Hematopoietic multipotent progenitor cell (in vitro differentiated cells): ENCODE measurements at regions not wholly inside any gene's neighbourhood (a gene's known extent, or its start where the extent isn't known, plus 50 kb on each side); places are given as distances from the start of the nearest gene placed in this dataset.
A peak's percentile ranks its signal among the peaks of the same experiment; 100 is the strongest.
"Not testable (repeated sequence)": the region's sequence is repeated elsewhere in the genome, so short reads cannot be mapped to it uniquely, and the experiment has no call there.

Experiments
- DNase-seq, 3 donors: peaks; one replicate each; pipeline ENCODE4 v3.0.0-alpha.2; 2011 to 2015; ENCODE audit warnings: low read depth in 2 of 3, low spot score in 2 of 3

DNA sequence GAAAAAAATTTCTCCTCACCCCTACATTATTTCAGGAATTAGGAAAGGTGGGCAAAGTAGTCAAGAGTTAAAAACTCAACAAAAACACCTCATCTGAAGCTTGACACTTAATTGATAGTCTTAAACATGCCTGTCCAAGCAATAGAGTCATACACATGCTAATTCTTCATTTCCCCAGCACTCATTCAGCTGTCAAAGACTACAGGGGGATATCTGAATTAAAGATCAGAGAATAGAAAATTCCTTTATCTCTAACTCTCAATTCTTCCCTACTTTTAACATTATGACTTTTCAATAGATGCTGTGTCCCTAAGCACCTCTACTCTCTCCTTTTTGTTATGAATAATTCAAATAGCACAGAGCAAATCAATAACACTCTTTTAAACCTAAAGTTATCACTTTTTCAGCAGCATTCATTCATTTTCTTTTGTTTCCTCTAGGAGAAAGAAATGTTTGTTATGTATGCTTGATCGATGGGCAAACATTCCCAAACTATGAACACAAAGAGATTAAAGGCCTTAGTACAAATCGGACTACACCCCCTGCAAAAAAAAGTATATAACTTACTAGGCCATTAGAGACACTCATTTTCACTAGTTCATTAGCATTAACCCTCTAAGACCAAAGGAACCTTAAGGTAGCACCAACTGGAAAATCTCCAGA, 94.9 kb upstream of the SPTLC3 start:
- DNase-seq: no peak

DNA sequence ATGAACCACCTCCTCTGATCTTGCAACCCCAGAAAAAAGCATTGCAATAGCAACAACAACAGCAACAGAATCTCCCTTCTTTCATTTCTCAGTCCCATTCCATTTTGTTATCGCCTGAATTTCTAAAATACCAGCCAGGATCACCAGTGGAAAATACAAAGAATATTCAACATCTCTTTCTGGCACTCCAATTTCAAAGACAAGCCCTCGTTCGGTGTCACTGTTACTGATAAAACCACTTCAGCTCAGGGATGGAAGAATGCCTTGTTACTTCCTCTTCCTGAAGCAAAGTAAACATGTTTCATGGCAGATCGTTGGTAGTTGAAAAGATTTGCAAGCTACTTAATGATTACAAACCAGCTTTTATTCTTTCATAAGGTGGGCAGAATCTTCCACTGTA, 94.0 kb upstream of the SPTLC3 start:
- DNase-seq: no peak

- no peak for DNase-seq
Measured at GRCh38 chr20:12916699-12917098, 92.1 kb upstream of the SPTLC3 start.

DNA sequence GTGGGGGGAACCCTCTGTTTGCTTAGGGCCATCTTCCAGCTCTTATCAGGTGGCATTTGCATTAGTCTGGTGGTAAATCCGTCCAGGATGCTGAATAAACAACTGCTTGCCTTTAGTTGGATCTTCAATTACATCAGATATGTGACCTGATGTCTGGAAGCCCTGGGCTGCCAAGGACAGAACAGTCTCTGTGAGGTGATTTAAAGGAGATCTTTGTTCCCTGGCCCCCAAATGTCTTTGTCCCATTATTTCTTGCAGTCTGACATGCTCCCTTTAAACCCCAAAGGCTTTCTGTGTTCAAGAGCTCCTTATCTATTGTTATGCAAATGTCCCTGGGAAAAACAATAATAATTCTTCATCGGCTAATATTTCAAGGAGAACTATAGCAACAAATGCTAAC, 84.6 kb upstream of the SPTLC3 start:
- DNase-seq: no peak

GRCh38 chr20:12925210-12925755, 83.5 kb upstream of the SPTLC3 start:
- peak in 2 of 3 donors; percentile 72 to 86 for DNase-seq

DNA sequence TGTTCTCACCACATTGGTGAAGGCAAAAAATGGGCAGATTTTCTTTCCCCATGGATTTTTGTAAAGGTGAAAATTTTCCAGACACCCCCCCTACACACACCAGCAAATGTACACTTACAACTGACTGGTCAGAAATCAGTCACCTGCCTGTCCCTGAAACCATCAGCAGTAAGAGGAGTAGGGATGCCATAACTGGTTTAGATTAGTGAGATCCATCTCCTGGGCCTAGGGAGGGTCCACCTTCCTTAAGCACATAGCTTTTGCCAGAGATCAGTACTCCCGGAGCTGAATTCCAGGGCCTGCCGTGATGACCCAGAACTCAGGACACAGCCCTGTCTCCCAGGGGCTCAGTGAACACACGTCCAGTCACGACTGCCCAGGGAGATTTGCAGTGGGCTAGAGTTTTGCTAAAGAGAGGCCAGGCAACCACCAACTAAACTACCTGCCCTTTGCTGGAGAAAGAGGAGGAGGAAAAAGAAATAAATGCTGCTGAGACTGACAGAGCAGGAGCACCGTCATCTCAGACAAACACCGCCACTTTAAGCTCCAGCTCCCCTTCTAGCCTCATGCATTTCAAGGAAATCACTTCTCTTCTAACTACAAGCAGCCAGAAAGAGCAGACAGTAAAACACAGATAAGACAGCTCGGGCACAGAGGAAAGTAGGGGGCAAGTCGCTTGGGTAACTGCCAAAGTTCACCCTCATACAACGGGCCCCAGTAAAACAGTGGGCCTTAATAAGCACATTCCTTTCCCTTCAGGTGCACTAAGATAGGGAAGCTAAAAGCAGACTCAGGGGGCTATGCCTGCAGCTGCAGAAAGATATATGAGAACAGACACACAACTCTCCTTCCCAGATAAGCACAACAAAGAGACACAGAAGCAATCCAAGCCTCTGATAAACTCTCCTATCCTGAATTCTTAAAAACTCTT, 82.6 kb upstream of the SPTLC3 start:
- no peak for DNase-seq

DNA sequence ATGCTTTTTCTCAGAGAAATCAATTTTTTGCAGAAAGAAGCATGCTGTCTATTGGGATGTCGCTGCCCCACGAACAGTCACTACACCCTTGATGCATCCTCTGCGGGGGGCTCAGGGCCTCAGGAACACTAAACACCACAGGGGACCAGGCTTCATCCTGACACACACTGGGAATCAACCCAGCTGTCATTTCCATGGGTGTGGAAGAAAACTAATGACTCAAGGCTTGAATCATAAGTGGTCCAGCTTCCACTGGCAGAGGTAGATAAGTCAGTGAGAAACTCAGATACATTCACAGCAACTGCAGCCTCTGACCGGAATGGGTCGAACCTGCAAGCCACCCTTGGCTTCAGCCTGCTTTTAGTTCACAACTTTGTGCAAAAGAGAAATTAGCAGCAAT, 81.3 kb upstream of the SPTLC3 start:
- DNase-seq: no peak

GRCh38 chr20:12928358-12928754, 80.4 kb upstream of the SPTLC3 start:
- DNase-seq: no peak

GRCh38 chr20:12928755-12929401, 79.9 kb upstream of the SPTLC3 start:
- DNase-seq: peak in 2 of 3 donors; percentile 36 to 48

- DNase-seq: no peak
Measured at GRCh38 chr20:12936020-12936419, 72.8 kb upstream of the SPTLC3 start.

DNA sequence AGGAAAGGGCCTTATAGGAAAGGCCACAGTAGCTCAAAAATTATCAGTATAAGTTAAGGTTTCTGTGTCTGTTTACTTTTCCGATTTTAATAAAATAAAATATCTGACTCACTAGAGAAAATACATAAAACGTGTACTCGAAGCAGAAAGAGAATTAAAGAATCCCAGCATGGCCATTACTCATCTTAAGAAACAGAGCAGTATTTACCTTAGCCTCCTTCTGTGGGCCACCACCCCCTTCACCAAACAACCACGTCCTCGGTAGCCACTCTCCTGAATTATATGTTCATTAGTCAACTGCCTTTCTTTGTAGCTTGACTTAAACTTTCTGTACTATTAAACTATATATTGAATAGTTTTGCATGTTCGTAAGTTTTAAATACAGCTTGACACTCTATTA, 72.2 kb upstream of the SPTLC3 start:
- DNase-seq: no peak

- DNase-seq: no peak
Measured at GRCh38 chr20:12941025-12941424, 67.7 kb upstream of the SPTLC3 start.

GRCh38 chr20:12942123-12942522, 66.6 kb upstream of the SPTLC3 start:
- DNase-seq: no peak

DNA sequence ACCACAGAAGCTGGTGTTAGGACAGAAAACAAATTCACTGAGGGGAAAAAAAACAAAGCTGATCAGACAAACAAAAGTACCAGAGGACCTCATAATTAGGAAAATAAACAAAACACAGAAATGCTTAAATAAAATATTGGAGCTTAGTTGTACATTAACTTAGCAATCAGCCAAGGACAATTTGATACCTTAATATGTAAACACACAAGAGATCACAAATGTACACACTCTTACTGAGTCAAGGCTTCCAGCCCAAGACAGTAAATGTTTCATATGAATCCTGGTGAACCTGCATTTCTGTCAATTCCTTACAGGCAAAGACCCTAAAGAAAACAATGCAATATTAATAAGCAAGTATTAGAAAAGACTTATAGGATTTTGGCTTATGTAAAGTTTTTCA, 62.0 kb upstream of the SPTLC3 start:
- DNase-seq: no peak

DNA sequence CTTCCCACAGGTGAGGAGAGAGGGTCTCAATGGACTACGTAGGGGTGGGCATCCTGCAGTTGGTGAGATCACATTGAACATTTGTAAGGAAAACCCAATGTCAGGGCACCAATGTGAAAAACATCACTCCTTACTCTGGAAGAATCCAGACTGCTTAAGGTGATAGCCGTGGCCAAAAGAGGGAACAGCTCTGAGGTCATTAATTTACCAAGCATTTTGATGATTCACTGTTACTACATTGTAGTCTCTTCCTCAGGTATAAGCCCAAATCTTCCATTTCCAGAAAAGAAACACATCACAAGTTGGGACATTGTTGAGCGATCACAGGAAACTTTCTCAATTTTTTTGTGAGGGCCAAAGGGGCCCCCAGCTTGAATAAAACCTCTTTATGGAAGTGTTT, 61.1 kb upstream of the SPTLC3 start:
- DNase-seq: no peak

- no peak for DNase-seq
Measured at GRCh38 chr20:12949429-12949980, 59.3 kb upstream of the SPTLC3 start.

- DNase-seq: not testable (repeated sequence)
Measured at GRCh38 chr20:12954254-12954653, 54.5 kb upstream of the SPTLC3 start.

- DNase-seq: no peak
Measured at GRCh38 chr20:12955611-12956010, 53.2 kb upstream of the SPTLC3 start.

GRCh38 chr20:12956303-12956702, 52.5 kb upstream of the SPTLC3 start:
- DNase-seq: no peak

DNA sequence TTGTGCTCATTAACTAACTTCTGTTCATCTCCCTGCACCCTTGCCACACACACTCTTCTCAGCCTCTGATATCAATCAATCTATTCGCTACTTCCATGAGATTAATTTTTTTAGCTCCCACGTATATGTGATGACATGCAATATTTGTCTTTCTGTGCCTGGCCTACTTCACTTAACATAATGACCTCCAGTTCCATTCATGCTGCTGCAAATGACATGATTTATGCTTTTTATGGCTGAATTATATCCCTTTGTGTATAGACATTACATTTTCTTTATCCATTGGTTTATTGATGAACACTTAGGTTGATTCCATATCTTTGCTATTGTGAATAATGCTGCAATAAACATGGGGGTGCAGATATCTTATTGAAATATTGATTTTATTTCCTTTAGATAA, 50.8 kb upstream of the SPTLC3 start:
- DNase-seq: no peak
